Panc1 (cell line): ENCODE measurements at regions not wholly inside any gene's neighbourhood (a gene's known extent, or its start where the extent isn't known, plus 50 kb on each side); places are given as distances from the start of the nearest gene placed in this dataset.

ENCODE experiments used
- CTCF ChIP-seq: fragments of 450-650 bp; IDR thresholded peaks from 2 replicates; pipeline ENCODE4 v1.5.1; 2017; ENCODE audit warnings: mild to moderate bottlenecking
- POLR2AphosphoS5 ChIP-seq: IDR thresholded peaks from 2 replicates; pipeline ENCODE4 v1.6.1; 2012; ENCODE audit warnings: mild to moderate bottlenecking, low read depth, low read length, moderate library complexity
- SIN3A ChIP-seq: IDR thresholded peaks from 2 replicates; pipeline ENCODE4 v1.6.1; 2012; ENCODE audit warnings: low read depth, mild to moderate bottlenecking, low read length, moderate library complexity, borderline replicate concordance; ENCODE audit not compliant: insufficient read depth
- TCF7L2 ChIP-seq: IDR thresholded peaks from 2 replicates; pipeline ENCODE4 v1.6.1; 2011; ENCODE audit warnings: mild to moderate bottlenecking, low read depth, low read length, inconsistent platforms
- TF ChIP-seq, protein P1 (sequence below), 2 experiments: IDR thresholded peaks; 2 replicates each; pipeline ENCODE4 v1.6.1; 2011 to 2012; ENCODE audit warnings: low read depth in 2 of 2, control low read depth in 1 of 2, low read length in 1 of 2, mild to moderate bottlenecking in 1 of 2, moderate library complexity in 1 of 2; ENCODE audit not compliant: insufficient read depth in 1 of 2

- TF ChIP-seq CTCF (no peak), POLR2AphosphoS5 (no peak), SIN3A (no peak), TCF7L2 (no peak)
- TF ChIP-seq, protein P1, sequence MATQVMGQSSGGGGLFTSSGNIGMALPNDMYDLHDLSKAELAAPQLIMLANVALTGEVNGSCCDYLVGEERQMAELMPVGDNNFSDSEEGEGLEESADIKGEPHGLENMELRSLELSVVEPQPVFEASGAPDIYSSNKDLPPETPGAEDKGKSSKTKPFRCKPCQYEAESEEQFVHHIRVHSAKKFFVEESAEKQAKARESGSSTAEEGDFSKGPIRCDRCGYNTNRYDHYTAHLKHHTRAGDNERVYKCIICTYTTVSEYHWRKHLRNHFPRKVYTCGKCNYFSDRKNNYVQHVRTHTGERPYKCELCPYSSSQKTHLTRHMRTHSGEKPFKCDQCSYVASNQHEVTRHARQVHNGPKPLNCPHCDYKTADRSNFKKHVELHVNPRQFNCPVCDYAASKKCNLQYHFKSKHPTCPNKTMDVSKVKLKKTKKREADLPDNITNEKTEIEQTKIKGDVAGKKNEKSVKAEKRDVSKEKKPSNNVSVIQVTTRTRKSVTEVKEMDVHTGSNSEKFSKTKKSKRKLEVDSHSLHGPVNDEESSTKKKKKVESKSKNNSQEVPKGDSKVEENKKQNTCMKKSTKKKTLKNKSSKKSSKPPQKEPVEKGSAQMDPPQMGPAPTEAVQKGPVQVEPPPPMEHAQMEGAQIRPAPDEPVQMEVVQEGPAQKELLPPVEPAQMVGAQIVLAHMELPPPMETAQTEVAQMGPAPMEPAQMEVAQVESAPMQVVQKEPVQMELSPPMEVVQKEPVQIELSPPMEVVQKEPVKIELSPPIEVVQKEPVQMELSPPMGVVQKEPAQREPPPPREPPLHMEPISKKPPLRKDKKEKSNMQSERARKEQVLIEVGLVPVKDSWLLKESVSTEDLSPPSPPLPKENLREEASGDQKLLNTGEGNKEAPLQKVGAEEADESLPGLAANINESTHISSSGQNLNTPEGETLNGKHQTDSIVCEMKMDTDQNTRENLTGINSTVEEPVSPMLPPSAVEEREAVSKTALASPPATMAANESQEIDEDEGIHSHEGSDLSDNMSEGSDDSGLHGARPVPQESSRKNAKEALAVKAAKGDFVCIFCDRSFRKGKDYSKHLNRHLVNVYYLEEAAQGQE (IDR thresholded peaks at IDR 0.05; ENCODE audit: insufficient read depth in 1 of 2, low read depth in 2 of 2, low read length in 1 of 2) = no peak
Observed at GRCh38 chr2:121865914-121866313, 110.5 kb downstream of the TSN start.
